IMR-90 (cell line): ENCODE measurements at regions not wholly inside any gene's neighbourhood (a gene's known extent, or its start where the extent isn't known, plus 50 kb on each side); places are given as distances from the start of the nearest gene placed in this dataset.

Experiments used
- BHLHE40 ChIP-seq: fragments of 150-350 bp; IDR thresholded peaks from 2 replicates; pipeline ENCODE4 v1.6.1; 2016; ENCODE audit warnings: mild to moderate bottlenecking, low read depth, low read length
- CEBPB ChIP-seq: IDR thresholded peaks from 2 replicates; pipeline ENCODE4 v1.6.1; 2012; ENCODE audit warnings: low read depth, low read length, improper control_type of control experiment
- CTCF ChIP-seq: conservative IDR thresholded peaks from 2 replicates; pipeline ENCODE4 v1.5.1; 2012; ENCODE audit warnings: mild to moderate bottlenecking, low read depth, low read length, improper control_type of control experiment
- ELK1 ChIP-seq: fragments of 150-350 bp; IDR thresholded peaks from 2 replicates; pipeline ENCODE4 v1.6.1; 2016; ENCODE audit warnings: low read depth, mild to moderate bottlenecking, low read length, moderate library complexity, borderline replicate concordance
- MAFK ChIP-seq: IDR thresholded peaks from 2 replicates; pipeline ENCODE4 v1.6.1; 2012; ENCODE audit warnings: low read depth, low read length, improper control_type of control experiment
- MAZ ChIP-seq: IDR thresholded peaks from 2 replicates; pipeline ENCODE4 v1.6.1; 2012; ENCODE audit warnings: low read depth, mild to moderate bottlenecking, low read length, improper control_type of control experiment, moderate library complexity, borderline replicate concordance
- MXI1 ChIP-seq: IDR thresholded peaks from 2 replicates; pipeline ENCODE4 v1.6.1; 2012; ENCODE audit warnings: low read depth, mild to moderate bottlenecking, low read length, moderate library complexity, borderline replicate concordance
- NFE2L2 ChIP-seq: fragments of 150-350 bp; IDR thresholded peaks from 2 replicates; pipeline ENCODE4 v1.6.1; 2016; ENCODE audit warnings: low read depth, mild to moderate bottlenecking, low read length
- POLR2A ChIP-seq: IDR thresholded peaks from 2 replicates; pipeline ENCODE4 v1.6.1; 2012; ENCODE audit warnings: mild to moderate bottlenecking, low read depth, low read length
- RAD21 ChIP-seq: IDR thresholded peaks from 2 replicates; pipeline ENCODE4 v1.6.1; 2012; ENCODE audit warnings: low read length, improper control_type of control experiment
- RCOR1 ChIP-seq: IDR thresholded peaks from 2 replicates; pipeline ENCODE4 v1.6.1; 2012; ENCODE audit warnings: mild to moderate bottlenecking, low read length, improper control_type of control experiment; ENCODE audit not compliant: insufficient replicate concordance
- SMC3 ChIP-seq: fragments of 150-350 bp; IDR thresholded peaks from 2 replicates; pipeline ENCODE4 v1.6.1; 2016; ENCODE audit warnings: low read depth, mild to moderate bottlenecking, antibody characterized with exemption, low read length, moderate library complexity
- USF2 ChIP-seq: fragments of 150-350 bp; IDR thresholded peaks from 2 replicates; pipeline ENCODE4 v1.6.1; 2017; ENCODE audit warnings: mild to moderate bottlenecking, antibody characterized with exemption, low read length, low read depth

GRCh38 chr5:20129501-20129900 lies 141.5 kb upstream of the CDH18 start:
- TF ChIP-seq POLR2A (no peak), CTCF (no peak), ELK1 (no peak), MAZ (no peak), MXI1 (no peak), SMC3 (no peak), CEBPB (no peak), NFE2L2 (no peak), RCOR1 (no peak), USF2 (no peak), MAFK (no peak), RAD21 (no peak), BHLHE40 (no peak)
